Hepatocyte (in vitro differentiated cells): ENCODE measurements at regions not wholly inside any gene's neighbourhood (a gene's known extent, or its start where the extent isn't known, plus 50 kb on each side); places are given as distances from the start of the nearest gene placed in this dataset.
"Not testable (repeated sequence)": the region's sequence is repeated elsewhere in the genome, so short reads cannot be mapped to it uniquely, and the experiment has no call there.

Experiments
- DNase-seq: peaks from one replicate; pipeline ENCODE4 v3.0.0-alpha.2; 2016; ENCODE audit warnings: low spot score
- H2AFZ ChIP-seq: fragments of 200-600 bp; sonication (generic); 2 replicates; pipeline ENCODE4 v1.6.0; 2016; ENCODE audit warnings: antibody characterized with exemption, mild to moderate bottlenecking
- H3K27ac ChIP-seq: fragments of 200-600 bp; sonication (generic); 2 replicates; pipeline ENCODE4 v1.5.1; 2016; ENCODE audit warnings: mild to moderate bottlenecking
- H3K27me3 ChIP-seq: fragments of 200-600 bp; sonication (generic); 2 replicates; pipeline ENCODE4 v1.6.1; 2016
- H3K36me3 ChIP-seq: fragments of 200-600 bp; sonication (generic); replicated peaks from 2 replicates; pipeline ENCODE4 v1.5.1; 2016; ENCODE audit warnings: low read depth; ENCODE audit not compliant: insufficient read depth
- H3K4me1 ChIP-seq: fragments of 200-600 bp; sonication (generic); 2 replicates; pipeline ENCODE4 v1.5.1; 2016; ENCODE audit warnings: mild to moderate bottlenecking, moderate library complexity; ENCODE audit not compliant: insufficient read depth
- H3K4me2 ChIP-seq: fragments of 200-600 bp; sonication (generic); 2 replicates; pipeline ENCODE4 v1.6.0; 2016
- H3K4me3 ChIP-seq: fragments of 200-600 bp; sonication (generic); 2 replicates; pipeline ENCODE4 v1.5.1; 2016; ENCODE audit warnings: mild to moderate bottlenecking
- H3K79me2 ChIP-seq: fragments of 200-600 bp; sonication (generic); 2 replicates; pipeline ENCODE4 v1.6.0; 2017; ENCODE audit warnings: mild to moderate bottlenecking
- H3K9me2 ChIP-seq: fragments of 200-600 bp; sonication (generic); replicated peaks from 2 replicates; pipeline ENCODE4 v1.6.0; 2017; ENCODE audit warnings: mild to moderate bottlenecking; ENCODE audit not compliant: insufficient read depth
- H3K9me3 ChIP-seq: fragments of 200-600 bp; sonication (generic); 2 replicates; pipeline ENCODE4 v1.5.1; 2016; ENCODE audit warnings: low read depth, mild to moderate bottlenecking
- H4K20me1 ChIP-seq: fragments of 200-600 bp; sonication (generic); 2 replicates; pipeline ENCODE4 v1.6.0; 2016; ENCODE audit warnings: mild to moderate bottlenecking; ENCODE audit not compliant: insufficient read depth, poor library complexity, severe bottlenecking
- CTCF ChIP-seq: fragments of 200-600 bp; sonication (generic); IDR thresholded peaks from 2 replicates; pipeline ENCODE4 v1.5.1; 2016; ENCODE audit warnings: antibody characterized with exemption, mild to moderate bottlenecking; ENCODE audit not compliant: poor library complexity
- EZH2 ChIP-seq: fragments of 200-600 bp; sonication (generic); IDR thresholded peaks from 2 replicates; pipeline ENCODE4 v1.6.1; 2016; ENCODE audit warnings: antibody characterized with exemption, mild to moderate bottlenecking, borderline replicate concordance
- EZH2phosphoT487 ChIP-seq: fragments of 200-600 bp; sonication (generic); IDR thresholded peaks from one replicate; pipeline ENCODE4 v1.6.1; 2018; ENCODE audit warnings: antibody characterized with exemption, mild to moderate bottlenecking, low read depth, moderate library complexity; ENCODE audit not compliant: unreplicated experiment, severe bottlenecking
- whole genome bisulfite sequencing: methylation state at CpG from one replicate; pipeline ENCODE4 v1.1.6; 2016; ENCODE audit warnings: low lambda C conversion rate; ENCODE audit errors: missing lambda C conversion rate; 5-methylcytosine and 5-hydroxymethylcytosine counted together

GRCh38 chr13:44312834-44313551, 60.6 kb upstream of the SERP2 start:
- H3K4me2 ChIP-seq = no peak overlapping the region
- H4K20me1 ChIP-seq = no peaks in the 10 kb centered on the region
- no peak overlapping the region for H3K4me3 ChIP-seq
- peaks cover 11% of the 10 kb centered on the region for H3K4me1 ChIP-seq
- H3K9me2 ChIP-seq = no peaks in the 10 kb centered on the region
- H2AFZ ChIP-seq = no peak overlapping the region
- no peaks in the 10 kb centered on the region for H3K79me2 ChIP-seq
- TF ChIP-seq EZH2phosphoT487 (no peak), EZH2 (no peak), CTCF (no peak)
- H3K27ac ChIP-seq = no peak overlapping the region
- no peaks in the 10 kb centered on the region for H3K36me3 ChIP-seq
- 90% methylated on average over 2 of the region's 2 CpGs for WGBS
- no peak for DNase-seq
- H3K9me3 ChIP-seq = no peaks in the 10 kb centered on the region
- H3K27me3 ChIP-seq = no peaks in the 10 kb centered on the region

GRCh38 chr13:44313674-44314073, 60.0 kb upstream of the SERP2 start:
- no peak overlapping the region for H3K27ac ChIP-seq
- no peak for DNase-seq
- no peak for TF ChIP-seq EZH2
- TF ChIP-seq EZH2phosphoT487 = no peak
- TF ChIP-seq CTCF = no peak
- H4K20me1 ChIP-seq = no peaks in the 10 kb centered on the region
- WGBS = 74% methylated on average over 2 of the region's 2 CpGs
- H3K4me3 ChIP-seq = no peak overlapping the region
- H3K36me3 ChIP-seq = no peaks in the 10 kb centered on the region
- H3K9me3 ChIP-seq = no peaks in the 10 kb centered on the region
- no peaks in the 10 kb centered on the region for H3K79me2 ChIP-seq
- no peak overlapping the region for H3K4me2 ChIP-seq
- no peaks in the 10 kb centered on the region for H3K27me3 ChIP-seq
- H3K9me2 ChIP-seq = no peaks in the 10 kb centered on the region
- H3K4me1 ChIP-seq = peaks cover 11% of the 10 kb centered on the region
- no peak overlapping the region for H2AFZ ChIP-seq

GRCh38 chr13:44314160-44314559, 59.5 kb upstream of the SERP2 start:
- H3K27me3 ChIP-seq, H3K9me3 ChIP-seq, DNase-seq, H4K20me1 ChIP-seq, H2AFZ ChIP-seq, H3K4me2 ChIP-seq, H3K79me2 ChIP-seq, H3K4me3 ChIP-seq, H3K36me3 ChIP-seq, H3K9me2 ChIP-seq, H3K27ac ChIP-seq: not testable (repeated sequence)
- WGBS = over 99% methylated on average over 4 of the region's 4 CpGs
- peaks cover 11% of the 10 kb centered on the region for H3K4me1 ChIP-seq

- no peak overlapping the region for H3K4me3 ChIP-seq
- no peak overlapping the region for H2AFZ ChIP-seq
- no peaks in the 10 kb centered on the region for H3K36me3 ChIP-seq
- H3K79me2 ChIP-seq = no peaks in the 10 kb centered on the region
- WGBS = 72% methylated on average over 5 of the region's 5 CpGs
- no peaks in the 10 kb centered on the region for H4K20me1 ChIP-seq
- H3K27me3 ChIP-seq = no peaks in the 10 kb centered on the region
- no peaks in the 10 kb centered on the region for H3K4me1 ChIP-seq
- DNase-seq = no peak
- no peaks in the 10 kb centered on the region for H3K9me3 ChIP-seq
- no peaks in the 10 kb centered on the region for H3K9me2 ChIP-seq
- TF ChIP-seq EZH2phosphoT487 (no peak), CTCF (no peak), EZH2 (no peak)
- H3K27ac ChIP-seq = no peak overlapping the region
- H3K4me2 ChIP-seq = no peak overlapping the region
Observed at GRCh38 chr13:44317752-44318151, 55.9 kb upstream of the SERP2 start.
